Prostate gland (tissue), 2 donors: ENCODE measurements at regions not wholly inside any gene's neighbourhood (a gene's known extent, or its start where the extent isn't known, plus 50 kb on each side); places are given as distances from the start of the nearest gene placed in this dataset.

Experiments
- DNase-seq: peaks from one replicate; pipeline ENCODE4 v3.0.0-alpha.2; 2019; ENCODE audit warnings: low spot score
- H3K27ac ChIP-seq, 2 donors: fragments of 200-600 bp; sonication (generic); 2 replicates each; pipeline ENCODE4 v1.5.1; 2017 to 2019
- H3K27me3 ChIP-seq: fragments of 200-600 bp; sonication (generic); replicated peaks from 2 replicates; pipeline ENCODE4 v1.5.1; 2019; ENCODE audit not compliant: insufficient read depth
- H3K36me3 ChIP-seq, 2 donors: fragments of 200-600 bp; sonication (generic); 1 replicate in 1 of 2; 2 replicates in 1 of 2; pipeline versions ENCODE4 v1.5.1 to v1.8.1; 2017 to 2019
- H3K4me1 ChIP-seq: fragments of 200-600 bp; sonication (generic); replicated peaks from 2 replicates; pipeline ENCODE4 v1.5.1; 2019
- H3K4me3 ChIP-seq, 2 donors: fragments of 200-600 bp; sonication (generic); 2 replicates each; pipeline ENCODE4 v1.5.1; 2017 to 2019
- H3K9me3 ChIP-seq: fragments of 200-600 bp; sonication (generic); 2 replicates; pipeline ENCODE4 v1.5.1; 2017
- CTCF ChIP-seq, 4 experiments: fragments of 200-600 bp in 2 of 4; fragments of 450-650 bp in 2 of 4; sonication (generic) in 2 of 4; IDR thresholded peaks; 1 replicate in 3 of 4; 2 replicates in 1 of 4; pipeline ENCODE4 v1.5.1; 2016 to 2019; ENCODE audit warnings: antibody characterized with exemption in 4 of 4, mild to moderate bottlenecking in 2 of 4, moderate library complexity in 2 of 4
- POLR2A ChIP-seq: fragments of 450-650 bp; IDR thresholded peaks from one replicate; pipeline ENCODE4 v1.6.1; 2016; ENCODE audit warnings: antibody characterized with exemption, mild to moderate bottlenecking
- POLR2AphosphoS5 ChIP-seq: sonication (generic); formaldehyde crosslinking; IDR thresholded peaks from one replicate; pipeline ENCODE4 v1.6.1; 2017; ENCODE audit warnings: antibody characterized with exemption
- WGBS: methylation state at CpG from one replicate; pipeline ENCODE4 v1.1.5; 2018; 5-methylcytosine and 5-hydroxymethylcytosine counted together
- intact Hi-C: fragments of 100-400 bp; cut with DNase I; formaldehyde crosslinking; loops from one replicate; pipeline ENCODE4 v1.14.2; 2022

GRCh38 chr21:20020026-20020425 is 978.2 kb upstream of the NCAM2 start:
- no peaks in the 10 kb centered on the region for H3K27me3 ChIP-seq
- H3K27ac ChIP-seq: no peak overlapping the region
- intact Hi-C loops: no loop called here
- H3K4me1 ChIP-seq: no peaks in the 10 kb centered on the region
- WGBS: 83% methylated on average over 6 of the region's 6 CpGs
- no peaks in the 10 kb centered on the region for H3K36me3 ChIP-seq
- DNase-seq: no peak
- H3K4me3 ChIP-seq: no peak overlapping the region
- H3K9me3 ChIP-seq: no peaks in the 10 kb centered on the region
- no peak for TF ChIP-seq CTCF (IDR thresholded peaks at IDR 0.05)

DNA sequence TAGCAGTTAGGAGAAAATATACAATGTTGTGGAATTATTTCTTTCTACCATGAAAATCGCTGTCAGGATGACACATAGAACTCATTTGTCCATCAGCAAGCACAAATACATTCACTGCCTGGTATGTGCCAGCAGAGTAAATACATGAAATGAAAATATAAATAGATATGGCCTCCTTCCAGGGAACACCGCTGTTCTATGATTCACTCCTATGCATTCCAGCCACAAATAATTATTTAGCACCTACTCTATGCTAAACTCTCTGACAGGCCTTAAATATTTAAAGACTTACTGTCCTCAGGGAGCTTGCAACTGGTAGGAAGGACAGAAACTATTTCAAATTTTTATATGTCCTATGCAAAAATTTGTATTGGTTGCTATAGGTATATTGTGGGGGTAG is 975.0 kb upstream of the NCAM2 start:
- H3K9me3 ChIP-seq: no peaks in the 10 kb centered on the region
- DNase-seq: no peak
- H3K4me1 ChIP-seq: no peaks in the 10 kb centered on the region
- 80% methylated on average over 2 of the region's 2 CpGs for WGBS
- H3K4me3 ChIP-seq: no peak overlapping the region
- no peak for TF ChIP-seq CTCF (IDR thresholded peaks at IDR 0.05)
- H3K27me3 ChIP-seq: no peaks in the 10 kb centered on the region
- H3K27ac ChIP-seq: no peak overlapping the region
- H3K36me3 ChIP-seq: no peaks in the 10 kb centered on the region
- intact Hi-C loops: no loop called here

DNA sequence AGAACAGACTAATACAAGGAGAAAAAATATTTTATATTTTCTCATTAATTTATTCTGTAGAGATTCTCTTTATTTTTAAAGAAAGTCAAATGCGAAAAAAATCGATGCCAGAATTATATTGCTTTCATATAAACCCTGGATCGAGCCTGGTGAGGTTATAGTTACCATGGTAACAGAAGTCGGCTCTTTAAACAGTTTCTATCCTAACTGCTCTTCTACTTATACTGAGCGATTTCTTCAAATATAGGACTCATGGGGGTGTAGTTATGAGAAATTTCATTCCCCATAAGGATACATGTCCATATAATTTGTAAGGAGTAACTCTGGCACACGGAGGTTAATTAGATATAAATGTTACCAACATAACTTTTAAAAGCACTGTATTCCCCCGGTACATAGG is 973.5 kb upstream of the NCAM2 start:
- no peaks in the 10 kb centered on the region for H3K36me3 ChIP-seq
- TF ChIP-seq POLR2A (no peak), POLR2AphosphoS5 (no peak), CTCF (IDR thresholded peaks at IDR 0.05) (no peak)
- intact Hi-C loops: no loop called here

GRCh38 chr21:20026543-20026942 is 971.7 kb upstream of the NCAM2 start:
- Histone ChIP-seq H3K4me3 (no peak overlapping the region), H3K27ac (no peak overlapping the region), H3K9me3 (no peaks in the 10 kb centered on the region), H3K36me3 (no peaks in the 10 kb centered on the region), H3K4me1 (no peaks in the 10 kb centered on the region), H3K27me3 (no peaks in the 10 kb centered on the region)
- TF ChIP-seq CTCF (IDR thresholded peaks at IDR 0.05): no peak
- no peak for DNase-seq
- intact Hi-C loops: no loop called here
- WGBS: 93% methylated on average over 2 of the region's 2 CpGs

More for the DNA sequence above, 973.5 kb upstream of the NCAM2 start:
- WGBS: 86% methylated on average over 7 of the region's 7 CpGs
- Histone ChIP-seq H3K4me1 (no peaks in the 10 kb centered on the region), H3K4me3 (no peak overlapping the region), H3K27ac (no peak overlapping the region), H3K27me3 (no peaks in the 10 kb centered on the region), H3K9me3 (no peaks in the 10 kb centered on the region)
- DNase-seq: no peak

DNA sequence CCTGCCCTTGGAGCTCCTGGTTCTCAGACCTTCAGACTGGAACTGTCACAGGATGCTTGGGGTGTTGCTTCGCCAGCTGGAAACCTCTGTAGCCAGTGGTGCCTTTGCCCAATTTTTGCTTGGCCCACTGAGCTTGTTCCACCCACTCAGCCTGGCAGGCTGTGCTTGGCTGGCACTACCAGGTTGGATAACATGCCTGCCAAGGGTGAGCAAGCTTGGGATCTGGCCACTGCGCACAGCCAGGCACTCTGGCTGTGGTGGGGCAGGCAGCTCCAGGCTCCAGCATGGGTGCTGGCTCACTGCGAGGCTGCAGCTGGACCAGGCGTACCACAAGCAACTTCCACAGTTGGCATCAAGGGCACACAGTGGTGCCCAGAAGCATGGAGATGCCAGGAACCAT is 967.8 kb upstream of the NCAM2 start:
- H3K27ac ChIP-seq: no peak overlapping the region
- H3K4me1 ChIP-seq: no peaks in the 10 kb centered on the region
- 80% methylated on average over 3 of the region's 4 CpGs for WGBS
- no peaks in the 10 kb centered on the region for H3K36me3 ChIP-seq
- H3K4me3 ChIP-seq: no peak overlapping the region
- DNase-seq: no peak
- intact Hi-C loops: no loop called here
- TF ChIP-seq POLR2AphosphoS5: no peak
- no peak for TF ChIP-seq CTCF (IDR thresholded peaks at IDR 0.05)
- TF ChIP-seq POLR2A: no peak
- no peaks in the 10 kb centered on the region for H3K9me3 ChIP-seq
- no peaks in the 10 kb centered on the region for H3K27me3 ChIP-seq
